HepG2 (cell line): ENCODE measurements at regions not wholly inside any gene's neighbourhood (a gene's known extent, or its start where the extent isn't known, plus 50 kb on each side); places are given as distances from the start of the nearest gene placed in this dataset.

Source experiments
- ATAC-seq: fragments of 200-7000 bp; cut with Tn5 transposase; 3 replicates; pipeline ENCODE4 v1.9.1; 2020; ENCODE audit warnings: mild to moderate bottlenecking, moderate library complexity
- BruUV-seq: library from RNA; stranded (reverse); fragments of 400-500 nt; replicated peaks from 2 replicates; lab custom pipeline; 2021; lab: Mats Ljungman, UMichigan
- CTCF ChIA-PET: fragments of 300-600 bp; formaldehyde crosslinking; extraction: SDS; loops from one replicate; lab custom pipeline; 2021; ENCODE audit warnings: low total read pairs, inconsistent platforms, low intra/inter-chr PET ratio; lab: Yijun Ruan, JAX
- POLR2A ChIA-PET: fragments of 350-600 bp; sonication (Branson Sonifier 250); formaldehyde crosslinking; loops from one replicate; lab custom pipeline; 2020; ENCODE audit warnings: antibody characterized with exemption, inconsistent platforms; lab: Yijun Ruan, JAX
- DNase-seq: peaks from one replicate; pipeline ENCODE4 v3.0.0-alpha.2; 2015; ENCODE audit warnings: low spot score
- FAIRE-seq: peaks from 3 replicates; lab custom pipeline; 2011; peaks lifted over from hg19 to GRCh38; lab: Jason Lieb, UNC
- H2AFZ ChIP-seq: one replicate; pipeline ENCODE4 v1.6.1; 2011; ENCODE audit warnings: low read length, inconsistent platforms
- H3K27ac ChIP-seq: fragments of 300-600 bp; 3 replicates; pipeline ENCODE4 v1.8.0; 2011; ENCODE audit warnings: mixed run types, mild to moderate bottlenecking, mixed read lengths, low read length, inconsistent platforms; ENCODE audit not compliant: insufficient read depth; ENCODE audit errors: extremely low read length
- H3K27me3 ChIP-seq, 2 experiments: fragments of 200-600 bp in 1 of 2; 2 replicates in 1 of 2; 3 replicates in 1 of 2; pipeline versions ENCODE4 v1.6.0 to v1.8.0; 2011; ENCODE audit warnings: low read length in 2 of 2, mild to moderate bottlenecking in 2 of 2, moderate library complexity in 2 of 2, inconsistent platforms in 1 of 2; ENCODE audit not compliant: insufficient read depth in 2 of 2, control insufficient read depth in 1 of 2
- H3K36me3 ChIP-seq, 2 experiments: fragments of 200-600 bp in 1 of 2; replicated peaks in 1 of 2; 2 replicates in 1 of 2; 3 replicates in 1 of 2; pipeline versions ENCODE4 v1.5.1 to v1.8.0; 2011; ENCODE audit warnings: low read length in 2 of 2, inconsistent platforms in 1 of 2; ENCODE audit not compliant: insufficient read depth in 2 of 2, control insufficient read depth in 1 of 2
- H3K4me1 ChIP-seq: 2 replicates; pipeline ENCODE4 v1.5.1; 2012; ENCODE audit warnings: low read length, inconsistent platforms; ENCODE audit not compliant: insufficient read depth
- H3K4me2 ChIP-seq: 2 replicates; pipeline ENCODE4 v1.6.0; 2011; ENCODE audit warnings: low read depth, low read length, inconsistent platforms
- H3K4me3 ChIP-seq, 3 experiments: fragments of 200-600 bp in 1 of 3; sonication (generic), shearing (Covaris generic) in 1 of 3; replicated peaks in 1 of 3; 2 replicates each; pipeline ENCODE4 v1.5.1; 2011 to 2016; ENCODE audit warnings: low read length in 3 of 3, inconsistent platforms in 2 of 3, low read depth in 2 of 3, mild to moderate bottlenecking in 2 of 3, control low read depth in 1 of 3, mixed read lengths in 1 of 3; ENCODE audit not compliant: insufficient read depth in 1 of 3
- H3K79me2 ChIP-seq: one replicate; pipeline ENCODE4 v1.6.1; 2011; ENCODE audit warnings: low read length, inconsistent platforms; ENCODE audit not compliant: insufficient read depth
- H3K9ac ChIP-seq: 2 replicates; pipeline ENCODE4 v1.6.0; 2011; ENCODE audit warnings: mild to moderate bottlenecking, low read depth, low read length, inconsistent platforms; ENCODE audit not compliant: insufficient read depth
- H3K9me3 ChIP-seq: 2 replicates; pipeline ENCODE4 v1.5.1; 2012; ENCODE audit warnings: mild to moderate bottlenecking, low read length
- H4K20me1 ChIP-seq: 2 replicates; pipeline ENCODE4 v1.6.0; 2011; ENCODE audit warnings: inconsistent platforms, mild to moderate bottlenecking, low read length, moderate library complexity; ENCODE audit not compliant: insufficient read depth
- ARNT ChIP-seq: fragments of 450-650 bp; IDR thresholded peaks from 2 replicates; pipeline ENCODE4 v1.6.1; 2017
- FOXA1 ChIP-seq, 2 experiments: fragments of 450-650 bp in 1 of 2; sonication (generic) in 1 of 2; formaldehyde crosslinking in 1 of 2; IDR thresholded peaks; 2 replicates each; pipeline versions ENCODE4 v1.4.0 to v1.6.1; 2016 to 2020; ENCODE audit warnings: missing genetic modification reagents in 1 of 2
- GATAD1 ChIP-seq: IDR thresholded peaks from 2 replicates; pipeline ENCODE4 v1.6.1; 2016; ENCODE audit warnings: missing genetic modification reagents, missing compliant biosample characterization
- MTERF4 ChIP-seq: sonication (generic); formaldehyde crosslinking; IDR thresholded peaks from 2 replicates; pipeline ENCODE4 v1.8.0; 2023; ENCODE audit warnings: mild to moderate bottlenecking, missing genetic modification reagents
- NCOA5 ChIP-seq: sonication (generic); formaldehyde crosslinking; IDR thresholded peaks from 2 replicates; pipeline ENCODE4 v1.4.0; 2020; ENCODE audit warnings: missing genetic modification reagents
- RFX3 ChIP-seq: IDR thresholded peaks from 2 replicates; pipeline ENCODE4 v1.6.1; 2016; ENCODE audit warnings: missing biosample characterization, missing genetic modification reagents
- RFX5 ChIP-seq: IDR thresholded peaks from 2 replicates; pipeline ENCODE4 v1.6.1; 2011; ENCODE audit warnings: low read depth, low read length, improper control_type of control experiment
- SMC3 ChIP-seq: IDR thresholded peaks from 2 replicates; pipeline ENCODE4 v1.6.1; 2011; ENCODE audit warnings: low read length, improper control_type of control experiment
- TCF7 ChIP-seq: sonication (generic); IDR thresholded peaks from 2 replicates; pipeline ENCODE4 v1.6.1; 2016; ENCODE audit warnings: antibody characterized with exemption, low read depth
- ZFAT ChIP-seq: sonication (generic); formaldehyde crosslinking; conservative IDR thresholded peaks from 2 replicates; pipeline ENCODE4 v1.8.1; 2023; ENCODE audit warnings: missing genetic modification reagents, inconsistent platforms
- ZFP82 ChIP-seq: sonication (generic); formaldehyde crosslinking; IDR thresholded peaks from 2 replicates; pipeline ENCODE4 v1.5.1; 2020; ENCODE audit warnings: mild to moderate bottlenecking, missing genetic modification reagents, borderline replicate concordance
- ZNF235 ChIP-seq: sonication (generic); formaldehyde crosslinking; IDR thresholded peaks from 2 replicates; pipeline ENCODE4 v1.8.1; 2023; ENCODE audit warnings: mild to moderate bottlenecking, missing genetic modification reagents, borderline replicate concordance
- ZNF260 ChIP-seq: sonication (generic); formaldehyde crosslinking; IDR thresholded peaks from 2 replicates; pipeline ENCODE4 v1.4.0; 2020; ENCODE audit warnings: missing genetic modification reagents, low read depth, mild to moderate bottlenecking, borderline replicate concordance
- ZNF333 ChIP-seq: sonication (generic); formaldehyde crosslinking; IDR thresholded peaks from 2 replicates; pipeline ENCODE4 v1.4.0; 2020; ENCODE audit warnings: mild to moderate bottlenecking, missing genetic modification reagents, borderline replicate concordance
- ZNF350 ChIP-seq: sonication (generic); formaldehyde crosslinking; IDR thresholded peaks from 2 replicates; pipeline ENCODE4 v1.4.0; 2020; ENCODE audit warnings: mild to moderate bottlenecking, low read depth, missing genetic modification reagents, borderline replicate concordance
- ZNF614 ChIP-seq: IDR thresholded peaks from 2 replicates; pipeline ENCODE4 v1.6.1; 2018; ENCODE audit warnings: missing biosample characterization, missing genetic modification reagents, inconsistent platforms, borderline replicate concordance
- ZNF883 ChIP-seq: sonication (generic); formaldehyde crosslinking; IDR thresholded peaks from 2 replicates; pipeline ENCODE4 v1.5.1; 2020; ENCODE audit warnings: mild to moderate bottlenecking, missing genetic modification reagents; ENCODE audit errors: not compliant biosample characterization
- WGBS: methylation state at CpG from one replicate; pipeline ENCODE4 v1.1.6; 2017; ENCODE audit warnings: low lambda C conversion rate; 5-methylcytosine and 5-hydroxymethylcytosine counted together
- in situ Hi-C: cut with HindIII; loops from 2 replicates; pipeline ENCODE4 v1.10.0; 2017; ENCODE audit warnings: low pct_unique_long_range_greater_than_20kb; ENCODE audit not compliant: extremely low pct_ligation_motif_present
- intact Hi-C: fragments of 100-400 bp; cut with micrococcal nuclease; formaldehyde crosslinking; loops from one replicate; pipeline ENCODE4 v1.10.0; 2022; ENCODE audit not compliant: unreplicated experiment
- TF ChIP-seq, protein P1 (sequence below): sonication (generic); formaldehyde crosslinking; IDR thresholded peaks from 2 replicates; pipeline ENCODE4 v1.4.0; 2020; ENCODE audit warnings: mild to moderate bottlenecking, missing genetic modification reagents

GRCh38 chr10:10294881-10295529 is 722.7 kb upstream of the CELF2 start:
- no peak for ATAC-seq
- peaks cover 68% of the 10 kb centered on the region for H3K9me3 ChIP-seq
- no TSS peak for BruUV-seq
- intact Hi-C loops, result no loop called here
- H3K27ac ChIP-seq, result no peak overlapping the region
- TF ChIP-seq ARNT (no peak), FOXA1 (IDR thresholded peaks at IDR 0.05) (no peak), FOXA1 (CRISPR knock-in tag; IDR thresholded peaks at IDR 0.05) (no peak), ZNF350 (no peak), ZNF235 (CRISPR knock-in tag) (no peak), SMC3 (no peak), ZNF883 (CRISPR knock-in tag) (no peak), RFX3 (CRISPR knock-in tag) (no peak), ZFP82 (CRISPR knock-in tag) (no peak), TCF7 (no peak), RFX5 (no peak), GATAD1 (CRISPR knock-in tag) (no peak), NCOA5 (CRISPR knock-in tag) (no peak), ZNF614 (CRISPR knock-in tag) (no peak), ZNF333 (CRISPR knock-in tag) (no peak), ZNF260 (no peak), MTERF4 (CRISPR knock-in tag) (no peak), ZFAT (CRISPR knock-in tag) (no peak)
- TF ChIP-seq, protein P1, sequence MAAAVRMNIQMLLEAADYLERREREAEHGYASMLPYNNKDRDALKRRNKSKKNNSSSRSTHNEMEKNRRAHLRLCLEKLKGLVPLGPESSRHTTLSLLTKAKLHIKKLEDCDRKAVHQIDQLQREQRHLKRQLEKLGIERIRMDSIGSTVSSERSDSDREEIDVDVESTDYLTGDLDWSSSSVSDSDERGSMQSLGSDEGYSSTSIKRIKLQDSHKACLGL (CRISPR knock-in tag), result no peak
- TF ChIP-seq, all 625 proteins: peak for 0
- ChIA-PET CTCF (no interaction called here), POLR2A (no interaction called here)
- 22% methylated on average over 15 of the region's 29 CpGs for WGBS
- no peaks in the 10 kb centered on the region for H4K20me1 ChIP-seq
- in situ Hi-C loops, result no loop called here
- H3K27me3 ChIP-seq, result no peaks in the 10 kb centered on the region
- FAIRE-seq (no peak), DNase-seq (no peak)
- no peaks in the 10 kb centered on the region for H3K4me1 ChIP-seq
- H2AFZ ChIP-seq, result no peak overlapping the region
- H3K36me3 ChIP-seq, result no peaks in the 10 kb centered on the region
- H3K9ac ChIP-seq, result no peak overlapping the region
- no peaks in the 10 kb centered on the region for H3K79me2 ChIP-seq
- H3K4me2 ChIP-seq, result no peak overlapping the region
- H3K4me3 ChIP-seq, result no peak overlapping the region
